Memory B cell (primary cell): ENCODE measurements at regions not wholly inside any gene's neighbourhood (a gene's known extent, or its start where the extent isn't known, plus 50 kb on each side); places are given as distances from the start of the nearest gene placed in this dataset.
"Not testable (repeated sequence)": the region's sequence is repeated elsewhere in the genome, so short reads cannot be mapped to it uniquely, and the experiment has no call there.

ENCODE experiments used
- ATAC-seq: fragments of 150-1000 bp; cut with Tn5 transposase; 2 replicates; pipeline ENCODE4 v1.10.0; 2021; ENCODE audit warnings: low read depth, mild to moderate bottlenecking, moderate library complexity
- DNase-seq, 2 donors: peaks; one replicate each; pipeline ENCODE4 v3.0.0; 2022; ENCODE audit warnings: low spot score in 2 of 2
- H3K27ac Mint-ChIP-seq: one replicate; pipeline ENCODE4 v1.8.0; 2022; ENCODE audit warnings: mild to moderate bottlenecking, moderate library complexity, mixed read lengths
- H3K27me3 Mint-ChIP-seq: one replicate; pipeline ENCODE4 v1.8.0; 2022; ENCODE audit warnings: mixed read lengths
- H3K36me3 Mint-ChIP-seq: one replicate; pipeline ENCODE4 v1.8.0; 2022; ENCODE audit warnings: mild to moderate bottlenecking, mixed read lengths
- H3K4me1 Mint-ChIP-seq: one replicate; pipeline ENCODE4 v1.8.0; 2022; ENCODE audit warnings: mixed read lengths
- H3K4me3 Mint-ChIP-seq: one replicate; pipeline ENCODE4 v1.8.0; 2022; ENCODE audit warnings: mild to moderate bottlenecking, moderate library complexity, mixed read lengths
- H3K9me3 Mint-ChIP-seq: one replicate; pipeline ENCODE4 v1.8.0; 2022; ENCODE audit warnings: mixed read lengths

- H3K9me3 Mint-ChIP-seq = peaks cover 4% of the 10 kb centered on the region
- no peak for ATAC-seq
- DNase-seq = no peak
- no peak overlapping the region for H3K27ac Mint-ChIP-seq
- peaks cover 2% of the 10 kb centered on the region for H3K36me3 Mint-ChIP-seq
- no peak overlapping the region for H3K4me3 Mint-ChIP-seq
- H3K4me1 Mint-ChIP-seq = no peaks in the 10 kb centered on the region
- H3K27me3 Mint-ChIP-seq = peaks cover 6% of the 10 kb centered on the region
These were observed 128.2 kb upstream of the ENPEP start for GRCh38 chr4:110347805-110348204.

GRCh38 chr4:110344165-110344564 lies 131.8 kb upstream of the ENPEP start:
- ATAC-seq = no peak

GRCh38 chr4:110343534-110343933 lies 132.4 kb upstream of the ENPEP start:
- Mint-ChIP-seq H3K27me3 (peaks cover 4% of the 10 kb centered on the region), H3K4me1 (no peaks in the 10 kb centered on the region), H3K9me3 (peaks cover 6% of the 10 kb centered on the region), H3K36me3 (peaks cover 2% of the 10 kb centered on the region), H3K4me3 (no peak overlapping the region), H3K27ac (no peak overlapping the region)
- DNase-seq (no peak), ATAC-seq (no peak)

More at GRCh38 chr4:110344165-110344564, 131.8 kb upstream of the ENPEP start:
- H3K4me1 Mint-ChIP-seq = no peaks in the 10 kb centered on the region
- H3K4me3 Mint-ChIP-seq = no peak overlapping the region
- peaks cover 2% of the 10 kb centered on the region for H3K27me3 Mint-ChIP-seq
- peaks cover 4% of the 10 kb centered on the region for H3K9me3 Mint-ChIP-seq
- H3K27ac Mint-ChIP-seq = no peak overlapping the region
- peaks cover 2% of the 10 kb centered on the region for H3K36me3 Mint-ChIP-seq
- DNase-seq = no peak

GRCh38 chr4:110341118-110341517 lies 134.8 kb upstream of the ENPEP start:
- not testable (repeated sequence) for H3K27me3 Mint-ChIP-seq, DNase-seq, H3K4me3 Mint-ChIP-seq, H3K36me3 Mint-ChIP-seq, H3K4me1 Mint-ChIP-seq, H3K27ac Mint-ChIP-seq, H3K9me3 Mint-ChIP-seq, ATAC-seq

- Mint-ChIP-seq H3K27me3 (peaks cover 10% of the 10 kb centered on the region), H3K27ac (no peak overlapping the region), H3K36me3 (no peaks in the 10 kb centered on the region), H3K4me1 (no peaks in the 10 kb centered on the region), H3K4me3 (no peak overlapping the region), H3K9me3 (peaks cover 2% of the 10 kb centered on the region)
- ATAC-seq (no peak), DNase-seq (no peak)
These were observed 137.0 kb upstream of the ELOVL6 start for GRCh38 chr4:110335399-110335798.

- no peaks in the 10 kb centered on the region for H3K36me3 Mint-ChIP-seq
- no peaks in the 10 kb centered on the region for H3K4me1 Mint-ChIP-seq
- ATAC-seq = no peak
- H3K27ac Mint-ChIP-seq = no peak overlapping the region
- no peaks in the 10 kb centered on the region for H3K9me3 Mint-ChIP-seq
- H3K4me3 Mint-ChIP-seq = no peak overlapping the region
- peaks cover 8% of the 10 kb centered on the region for H3K27me3 Mint-ChIP-seq
- no peak for DNase-seq
These were observed 134.1 kb upstream of the ELOVL6 start for GRCh38 chr4:110332483-110332882.

GRCh38 chr4:110326426-110326825 lies 128.0 kb upstream of the ELOVL6 start:
- not testable (repeated sequence) for H3K4me1 Mint-ChIP-seq, H3K4me3 Mint-ChIP-seq, ATAC-seq, H3K27me3 Mint-ChIP-seq, H3K36me3 Mint-ChIP-seq, DNase-seq, H3K27ac Mint-ChIP-seq, H3K9me3 Mint-ChIP-seq

- H3K9me3 Mint-ChIP-seq = no peaks in the 10 kb centered on the region
- DNase-seq (no peak), ATAC-seq (peak; percentile 31)
- H3K36me3 Mint-ChIP-seq = no peaks in the 10 kb centered on the region
- H3K27ac Mint-ChIP-seq = no peak overlapping the region
- no peak overlapping the region for H3K4me3 Mint-ChIP-seq
- H3K4me1 Mint-ChIP-seq = no peaks in the 10 kb centered on the region
- peaks cover 7% of the 10 kb centered on the region for H3K27me3 Mint-ChIP-seq
These were observed 112.4 kb upstream of the ELOVL6 start for GRCh38 chr4:110310795-110311194.

- no peaks in the 10 kb centered on the region for H3K36me3 Mint-ChIP-seq
- no peaks in the 10 kb centered on the region for H3K4me1 Mint-ChIP-seq
- no peaks in the 10 kb centered on the region for H3K9me3 Mint-ChIP-seq
- DNase-seq (no peak), ATAC-seq (no peak)
- no peak overlapping the region for H3K27ac Mint-ChIP-seq
- no peak overlapping the region for H3K4me3 Mint-ChIP-seq
- peaks cover 7% of the 10 kb centered on the region for H3K27me3 Mint-ChIP-seq
These were observed 111.3 kb upstream of the ELOVL6 start for GRCh38 chr4:110309675-110310074.

GRCh38 chr4:110306303-110306702 lies 107.9 kb upstream of the ELOVL6 start:
- H3K27me3 Mint-ChIP-seq = peaks cover 8% of the 10 kb centered on the region
- H3K4me3 Mint-ChIP-seq = no peak overlapping the region
- H3K27ac Mint-ChIP-seq = no peak overlapping the region
- no peaks in the 10 kb centered on the region for H3K9me3 Mint-ChIP-seq
- no peaks in the 10 kb centered on the region for H3K36me3 Mint-ChIP-seq
- DNase-seq (no peak), ATAC-seq (no peak)
- H3K4me1 Mint-ChIP-seq = no peaks in the 10 kb centered on the region

- no peak overlapping the region for H3K4me3 Mint-ChIP-seq
- peaks cover 8% of the 10 kb centered on the region for H3K27me3 Mint-ChIP-seq
- ATAC-seq (no peak), DNase-seq (no peak)
- no peaks in the 10 kb centered on the region for H3K9me3 Mint-ChIP-seq
- H3K36me3 Mint-ChIP-seq = no peaks in the 10 kb centered on the region
- no peak overlapping the region for H3K27ac Mint-ChIP-seq
- no peaks in the 10 kb centered on the region for H3K4me1 Mint-ChIP-seq
These were observed 107.0 kb upstream of the ELOVL6 start for GRCh38 chr4:110305455-110305854.

- Mint-ChIP-seq H3K4me3 (no peak overlapping the region), H3K36me3 (no peaks in the 10 kb centered on the region), H3K9me3 (no peaks in the 10 kb centered on the region), H3K4me1 (no peaks in the 10 kb centered on the region), H3K27ac (no peak overlapping the region), H3K27me3 (peaks cover 5% of the 10 kb centered on the region)
- DNase-seq = no peak
- no peak for ATAC-seq
These were observed 98.5 kb upstream of the ELOVL6 start for GRCh38 chr4:110296892-110297291.

GRCh38 chr4:110294165-110294564 lies 95.8 kb upstream of the ELOVL6 start:
- Mint-ChIP-seq H3K4me1 (no peaks in the 10 kb centered on the region), H3K27ac (no peak overlapping the region), H3K27me3 (peaks cover 5% of the 10 kb centered on the region), H3K9me3 (no peaks in the 10 kb centered on the region), H3K36me3 (no peaks in the 10 kb centered on the region), H3K4me3 (no peak overlapping the region)
- ATAC-seq (no peak), DNase-seq (no peak)

- no peak for ATAC-seq
These were observed 94.8 kb upstream of the ELOVL6 start for GRCh38 chr4:110292994-110293744.

GRCh38 chr4:110290511-110290910 lies 92.1 kb upstream of the ELOVL6 start:
- Mint-ChIP-seq H3K4me3 (no peak overlapping the region), H3K9me3 (no peaks in the 10 kb centered on the region), H3K27me3 (peaks cover 2% of the 10 kb centered on the region), H3K36me3 (no peaks in the 10 kb centered on the region), H3K4me1 (no peaks in the 10 kb centered on the region), H3K27ac (no peak overlapping the region)
- ATAC-seq (no peak), DNase-seq (no peak)

More at GRCh38 chr4:110292994-110293744, 94.8 kb upstream of the ELOVL6 start:
- Mint-ChIP-seq H3K4me3 (no peak overlapping the region), H3K36me3 (no peaks in the 10 kb centered on the region), H3K27ac (no peak overlapping the region), H3K27me3 (peaks cover 5% of the 10 kb centered on the region), H3K4me1 (no peaks in the 10 kb centered on the region), H3K9me3 (no peaks in the 10 kb centered on the region)
- no peak for DNase-seq
